GM18868 (cell line): ENCODE measurements at regions not wholly inside any gene's neighbourhood (a gene's known extent, or its start where the extent isn't known, plus 50 kb on each side); places are given as distances from the start of the nearest gene placed in this dataset.
"Not testable (repeated sequence)": the region's sequence is repeated elsewhere in the genome, so short reads cannot be mapped to it uniquely, and the experiment has no call there.

ENCODE experiments used
- ATAC-seq: cut with Tn5 transposase; IDR thresholded peaks from one replicate; pipeline ENCODE4 v1.9.1; 2021; ENCODE audit warnings: mild to moderate bottlenecking, moderate library complexity; ENCODE audit not compliant: unreplicated experiment

DNA sequence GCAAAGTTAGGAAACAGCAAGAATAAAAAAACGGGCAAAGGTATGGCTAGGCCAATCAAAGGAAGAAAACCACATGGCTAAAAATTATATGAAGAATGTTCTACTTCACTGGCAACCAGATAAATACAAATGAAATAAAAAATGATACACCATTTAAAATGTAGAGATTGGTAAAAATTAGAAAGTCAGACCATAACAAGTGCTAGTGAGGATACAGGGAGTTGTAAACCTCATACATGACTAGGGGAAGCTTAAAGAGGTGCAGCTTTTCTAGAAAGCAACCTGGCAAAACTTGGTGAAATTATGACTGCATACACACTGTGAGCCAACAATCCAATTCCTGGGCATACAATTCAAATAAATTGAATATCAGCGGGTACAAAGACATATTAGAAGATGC lies 119.0 kb upstream of the LIFR start:
- ATAC-seq, result no peak

DNA sequence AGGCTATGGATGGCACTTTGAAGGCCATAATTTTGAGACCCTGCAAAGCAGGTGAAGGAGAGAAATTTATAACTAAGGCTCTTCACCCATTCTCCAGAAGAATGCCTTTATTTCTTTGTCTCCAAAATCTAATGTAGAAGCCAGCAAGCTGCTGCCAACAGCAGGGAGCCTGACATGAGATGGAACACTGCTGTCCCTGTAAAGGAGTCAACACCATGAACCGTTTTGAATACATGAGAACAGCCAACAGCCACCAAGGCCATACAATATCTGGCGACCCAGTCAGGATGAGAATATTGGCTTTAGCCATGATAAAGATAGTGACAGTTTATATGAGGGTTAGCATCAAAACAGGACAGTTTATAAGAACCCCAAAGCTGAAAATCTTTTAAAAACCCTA lies 121.2 kb upstream of the LIFR start:
- ATAC-seq, result no peak

DNA sequence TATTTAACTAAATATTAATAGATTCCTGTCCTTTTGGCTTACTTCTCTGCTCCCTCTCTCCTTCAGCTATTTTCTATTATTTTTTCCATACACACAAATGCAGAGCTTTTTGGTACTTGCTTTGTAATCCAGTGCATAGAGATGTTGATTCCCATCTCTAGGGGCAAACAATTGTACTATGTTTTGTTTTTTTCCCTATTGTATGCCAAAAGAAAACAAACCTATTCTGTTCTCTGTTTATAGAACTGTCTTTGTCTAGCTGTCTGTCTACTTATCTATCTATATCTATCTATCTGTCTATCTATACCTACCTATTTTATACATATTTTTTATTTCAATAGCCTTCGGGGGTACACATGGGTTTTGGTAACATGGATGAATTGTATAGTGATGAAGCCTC lies 121.6 kb upstream of the LIFR start:
- ATAC-seq, result no peak

DNA sequence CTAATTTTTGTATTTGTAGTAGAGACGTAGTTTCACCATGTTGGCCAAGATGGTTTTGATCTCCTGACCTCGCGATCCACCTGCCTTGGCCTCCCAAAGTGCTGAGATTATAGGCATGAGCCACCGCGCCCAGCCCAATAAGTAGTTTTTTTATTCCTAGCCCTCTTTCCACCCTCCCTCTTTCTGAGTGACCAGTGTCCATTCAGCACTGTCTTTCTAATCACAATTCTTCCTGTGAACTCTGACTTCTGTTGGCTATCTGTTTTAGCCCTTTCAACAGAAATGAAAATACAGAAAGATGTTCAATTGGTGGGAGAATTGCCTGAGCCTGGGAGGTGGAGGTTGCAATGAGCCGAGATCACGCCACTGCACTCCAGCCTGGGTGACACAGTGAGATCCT lies 122.3 kb upstream of the LIFR start:
- not testable (repeated sequence) for ATAC-seq

DNA sequence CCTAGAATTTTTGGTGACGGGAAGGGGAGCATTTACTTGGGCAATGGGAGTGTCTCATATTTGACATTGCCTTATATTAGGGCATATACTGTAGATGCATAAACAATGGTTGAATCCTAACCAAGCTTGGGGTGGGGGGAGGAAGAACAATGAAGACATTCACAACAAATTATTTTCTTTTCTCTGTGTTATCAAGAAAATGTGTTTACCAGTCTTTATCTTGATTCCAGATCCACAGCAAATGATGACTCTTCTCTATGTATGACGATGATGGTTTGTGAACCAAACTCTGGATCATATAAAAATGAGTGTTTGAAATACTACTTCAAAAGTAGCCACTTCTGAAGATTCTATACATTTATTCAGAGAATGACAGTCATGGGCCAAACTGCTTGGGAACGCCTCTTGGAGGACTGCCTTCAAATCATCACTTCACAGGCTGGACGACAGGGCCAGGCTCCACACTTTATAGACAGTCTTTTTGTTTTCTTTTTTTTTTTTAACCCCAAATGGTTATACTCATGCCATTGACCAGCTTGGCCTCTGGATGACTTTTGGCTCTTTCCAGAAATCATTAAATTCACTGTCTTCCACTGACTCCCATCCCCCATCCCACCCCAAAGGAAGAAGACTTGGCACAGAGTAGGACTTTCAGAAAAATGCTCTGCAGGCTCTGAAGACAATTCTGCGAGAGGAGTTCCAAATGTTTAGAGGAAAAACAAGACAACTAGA lies 123.8 kb upstream of the LIFR start:
- no peak for ATAC-seq

- no peak for ATAC-seq
Observed at GRCh38 chr5:38681029-38681706, 124.7 kb upstream of the LIFR start.

DNA sequence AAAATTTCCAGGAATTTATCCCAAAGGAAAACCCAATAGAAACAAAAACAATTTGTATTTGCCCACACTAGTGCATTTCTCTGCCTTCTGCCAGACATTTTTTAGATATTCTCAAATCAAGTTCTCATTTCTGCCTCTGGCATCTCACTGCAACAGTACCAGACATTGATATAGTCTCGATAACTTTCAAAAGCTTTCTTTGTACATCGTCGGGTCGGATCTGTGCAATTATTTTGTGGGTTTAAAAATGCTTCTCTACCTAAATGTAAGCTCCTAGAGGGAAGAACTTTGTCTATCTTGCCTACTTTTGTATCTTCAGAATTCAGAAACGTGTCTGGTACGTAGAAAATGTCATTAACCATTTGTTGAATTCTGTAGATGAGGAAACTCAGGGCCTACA lies 125.5 kb upstream of the LIFR start:
- no peak for ATAC-seq

- ATAC-seq, result no peak
Observed at GRCh38 chr5:38686658-38687057, 130.2 kb upstream of the LIFR start.

DNA sequence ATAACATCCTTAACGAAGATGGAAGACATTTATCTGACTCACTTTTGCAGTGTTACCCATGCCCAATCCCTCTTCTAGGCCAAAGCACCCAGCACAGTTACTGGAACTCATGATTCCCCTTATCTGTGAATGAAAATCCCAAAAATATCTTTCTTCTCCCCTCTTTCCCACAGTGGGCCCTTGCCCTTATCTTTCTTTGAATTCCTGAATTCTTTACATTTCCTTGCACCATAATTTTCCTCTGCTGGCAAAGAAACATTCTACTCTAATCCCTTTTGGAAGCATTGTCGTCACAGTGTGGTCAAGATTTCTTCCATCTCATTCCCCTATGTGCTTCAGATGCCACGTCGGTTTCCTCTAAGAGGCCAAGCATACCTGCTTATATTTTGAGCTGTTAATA lies 135.9 kb upstream of the LIFR start:
- no peak for ATAC-seq

DNA sequence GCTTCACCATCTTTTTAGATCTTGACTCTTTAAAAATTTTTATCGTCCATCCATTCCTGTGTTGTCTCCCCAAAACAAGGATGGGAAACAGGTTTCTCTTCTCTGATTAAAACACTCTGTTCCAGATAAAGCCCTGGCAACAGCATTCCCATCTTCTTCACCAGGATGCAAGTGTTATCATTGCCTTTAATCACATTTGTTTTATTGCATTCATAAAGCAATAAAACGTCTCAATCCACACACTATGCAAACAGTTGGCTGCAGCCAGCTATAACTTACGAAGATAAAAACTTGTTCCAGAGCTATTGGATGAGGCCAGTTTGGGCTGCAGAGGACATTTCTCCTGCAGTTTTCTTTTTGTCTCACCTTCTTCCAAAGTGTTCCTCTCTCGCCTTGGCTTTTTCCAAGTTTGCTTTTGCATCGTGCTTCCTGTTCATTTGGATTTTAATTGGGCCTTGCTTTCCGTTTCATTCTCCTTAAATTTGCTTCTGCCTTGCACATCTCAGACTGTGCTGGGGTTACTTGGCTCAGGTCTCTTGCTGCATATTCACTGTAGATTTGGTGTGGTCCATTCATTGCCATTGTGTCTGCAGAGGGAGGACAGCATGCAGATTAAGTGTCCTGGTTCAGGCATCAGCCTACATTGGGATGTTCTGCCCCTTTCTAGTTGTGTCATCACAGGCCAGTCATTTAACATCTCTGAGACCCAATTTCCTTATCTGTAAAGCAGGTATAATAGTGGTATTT lies 136.5 kb upstream of the LIFR start:
- no peak for ATAC-seq

GRCh38 chr5:38695021-38695958 lies 138.8 kb upstream of the LIFR start:
- no peak for ATAC-seq

- ATAC-seq, result no peak
Observed at GRCh38 chr5:38697013-38697412, 140.6 kb upstream of the LIFR start.

- ATAC-seq, result not testable (repeated sequence)
Observed at GRCh38 chr5:38705529-38705928, 140.3 kb upstream of the OSMR start.

DNA sequence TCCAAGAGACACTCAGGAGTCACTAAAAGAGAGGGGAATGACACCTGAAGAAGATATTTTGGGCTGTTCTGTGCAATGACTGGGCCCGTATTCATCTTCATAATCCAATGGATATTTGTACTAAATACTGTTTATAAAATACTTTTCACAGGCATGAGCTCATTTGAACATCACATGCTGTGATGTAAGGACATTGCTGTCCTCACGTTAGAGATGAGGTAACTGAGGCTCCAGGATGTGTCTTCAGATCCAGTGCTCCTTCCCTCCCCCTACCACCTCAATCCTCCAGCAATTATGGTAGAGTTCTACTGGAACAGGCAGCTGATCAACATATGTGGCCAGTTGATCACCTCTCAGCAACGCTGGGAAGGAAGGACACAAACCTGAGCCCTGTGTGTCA lies 139.4 kb upstream of the OSMR start:
- ATAC-seq, result no peak

DNA sequence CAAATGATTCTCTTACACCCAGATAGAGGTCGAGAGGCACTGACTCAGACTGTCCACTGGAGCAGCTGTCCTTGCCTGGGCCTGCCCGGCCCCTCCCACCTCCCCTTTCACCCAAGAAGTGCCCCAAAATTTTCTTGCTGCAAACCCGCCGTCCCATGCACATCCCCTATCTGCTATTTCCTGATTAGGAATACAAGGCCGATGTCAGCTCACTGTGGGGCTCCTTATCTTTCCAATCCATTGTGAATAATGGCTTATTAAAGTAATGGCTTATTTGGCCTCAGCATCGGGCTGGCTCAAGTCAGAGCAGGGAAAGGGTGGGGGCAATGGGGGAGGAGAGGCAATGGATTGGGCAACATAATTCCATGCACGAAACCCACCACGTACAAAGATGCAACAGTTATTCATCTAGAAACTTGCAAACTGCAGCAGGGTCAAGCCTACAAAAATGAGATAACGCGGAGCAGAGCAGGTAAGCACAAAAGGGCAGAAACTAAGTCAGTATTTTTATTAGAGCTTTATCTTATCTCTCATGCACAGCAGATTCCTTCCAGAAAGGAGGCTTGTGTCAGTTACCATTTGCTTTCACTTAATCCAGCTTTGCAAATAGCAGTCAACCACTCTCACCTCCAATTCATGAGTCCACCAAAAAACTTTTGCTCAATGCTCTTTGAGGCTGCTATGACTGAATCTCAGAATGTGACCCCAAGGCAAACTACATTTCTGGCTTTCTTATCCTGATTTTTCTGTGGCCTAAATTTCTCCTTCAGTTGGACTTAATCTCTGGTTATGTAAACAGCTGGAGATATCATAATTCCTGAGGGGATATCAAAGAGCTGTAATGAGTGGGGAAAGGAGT lies 138.2 kb upstream of the OSMR start:
- no peak for ATAC-seq

- ATAC-seq, result no peak
Observed at GRCh38 chr5:38709678-38710306, 136.0 kb upstream of the OSMR start.

DNA sequence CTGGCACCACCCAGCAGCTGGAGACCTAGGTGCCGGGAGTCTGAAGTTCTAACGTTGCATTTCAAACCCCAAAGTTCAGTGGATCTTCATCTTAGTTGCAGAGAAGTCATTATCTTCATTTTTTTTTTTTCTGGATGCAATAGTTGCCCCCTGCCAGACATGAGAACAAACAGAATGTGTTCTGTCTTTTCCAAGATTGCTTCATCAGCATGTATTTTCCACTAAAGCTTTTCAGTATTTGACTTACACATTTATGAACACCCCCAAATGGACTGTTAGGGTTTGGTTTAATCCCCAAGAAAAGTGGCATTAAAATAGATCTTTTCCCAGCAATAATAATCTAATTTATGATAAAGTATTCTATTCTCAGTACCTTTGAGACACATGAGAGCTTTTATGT lies 135.2 kb upstream of the OSMR start:
- ATAC-seq, result no peak

- no peak for ATAC-seq
Observed at GRCh38 chr5:38712391-38712790, 133.4 kb upstream of the OSMR start.

- ATAC-seq, result no peak
Observed at GRCh38 chr5:38714240-38714639, 131.6 kb upstream of the OSMR start.
